Trophoblast cell (in vitro differentiated cells and primary cell): ENCODE measurements at regions not wholly inside any gene's neighbourhood (a gene's known extent, or its start where the extent isn't known, plus 50 kb on each side); places are given as distances from the start of the nearest gene placed in this dataset.

ENCODE experiments used
- DNase-seq, 2 donors: peaks; one replicate each; pipeline ENCODE4 v3.0.0-alpha.2; 2016
- H2AFZ ChIP-seq: 2 replicates; pipeline ENCODE4 v1.6.1; 2013; ENCODE audit warnings: low read length, moderate library complexity, mild to moderate bottlenecking; ENCODE audit not compliant: insufficient read depth, poor library complexity
- H2AK5ac ChIP-seq: 2 replicates; pipeline ENCODE4 v1.6.1; 2013; ENCODE audit warnings: mild to moderate bottlenecking, low read length
- H2BK120ac ChIP-seq: 2 replicates; pipeline ENCODE4 v1.6.1; 2013; ENCODE audit warnings: low read length, mild to moderate bottlenecking, moderate library complexity; ENCODE audit not compliant: insufficient read depth, poor library complexity
- H2BK12ac ChIP-seq: 2 replicates; pipeline ENCODE4 v1.6.1; 2013; ENCODE audit warnings: mild to moderate bottlenecking, low read length, moderate library complexity
- H2BK5ac ChIP-seq: 2 replicates; pipeline ENCODE4 v1.6.1; 2013; ENCODE audit warnings: low read length, low read depth, moderate library complexity, mild to moderate bottlenecking; ENCODE audit not compliant: poor library complexity
- H3K14ac ChIP-seq: 2 replicates; pipeline ENCODE4 v1.6.1; 2013; ENCODE audit warnings: mild to moderate bottlenecking, low read length
- H3K18ac ChIP-seq: 2 replicates; pipeline ENCODE4 v1.6.1; 2013; ENCODE audit warnings: mild to moderate bottlenecking, low read length
- H3K23ac ChIP-seq: 2 replicates; pipeline ENCODE4 v1.6.1; 2013; ENCODE audit warnings: low read length
- H3K27ac ChIP-seq: 2 replicates; pipeline ENCODE4 v1.5.1; 2013; ENCODE audit warnings: low read depth, mild to moderate bottlenecking, inconsistent platforms, low read length, moderate library complexity
- H3K27me3 ChIP-seq: 2 replicates; pipeline ENCODE4 v1.6.1; 2013; ENCODE audit warnings: inconsistent platforms, mild to moderate bottlenecking, low read length, moderate library complexity; ENCODE audit not compliant: insufficient read depth
- H3K36me3 ChIP-seq, 2 experiments: 1 replicate in 1 of 2; 2 replicates in 1 of 2; pipeline ENCODE4 v1.6.1; 2013; ENCODE audit warnings: low read length in 2 of 2, mild to moderate bottlenecking in 2 of 2, moderate library complexity in 1 of 2; ENCODE audit not compliant: insufficient read depth in 2 of 2, control insufficient read depth in 1 of 2
- H3K4ac ChIP-seq: 2 replicates; pipeline ENCODE4 v1.6.1; 2013; ENCODE audit warnings: low read depth, mild to moderate bottlenecking, low read length, moderate library complexity
- H3K4me1 ChIP-seq, 2 experiments: 1 replicate in 1 of 2; 2 replicates in 1 of 2; pipeline ENCODE4 v1.6.1; 2013; ENCODE audit warnings: low read length in 2 of 2, mild to moderate bottlenecking in 2 of 2, moderate library complexity in 1 of 2; ENCODE audit not compliant: insufficient read depth in 2 of 2, control insufficient read depth in 1 of 2
- H3K4me2 ChIP-seq: 2 replicates; pipeline ENCODE4 v1.6.1; 2013; ENCODE audit warnings: inconsistent platforms, mild to moderate bottlenecking, low read length, moderate library complexity
- H3K4me3 ChIP-seq: 2 replicates; pipeline ENCODE4 v1.5.1; 2013; ENCODE audit warnings: mild to moderate bottlenecking, low read depth, low read length, inconsistent platforms
- H3K79me1 ChIP-seq: one replicate; pipeline ENCODE4 v1.6.1; 2013; ENCODE audit warnings: low read length
- H3K79me2 ChIP-seq: 2 replicates; pipeline ENCODE4 v1.6.1; 2013; ENCODE audit warnings: low read length, mild to moderate bottlenecking; ENCODE audit not compliant: control insufficient read depth, insufficient read depth, poor library complexity
- H3K9ac ChIP-seq: 2 replicates; pipeline ENCODE4 v1.6.1; 2013; ENCODE audit warnings: mild to moderate bottlenecking, low read length
- H3K9me3 ChIP-seq: 2 replicates; pipeline ENCODE4 v1.6.1; 2013; ENCODE audit warnings: low read depth, mild to moderate bottlenecking, control low read depth, inconsistent platforms, low read length; ENCODE audit not compliant: insufficient read depth
- H4K12ac ChIP-seq: 2 replicates; pipeline ENCODE4 v1.6.1; 2013; ENCODE audit warnings: low read depth, mild to moderate bottlenecking, low read length, moderate library complexity
- H4K8ac ChIP-seq: 2 replicates; pipeline ENCODE4 v1.6.1; 2013; ENCODE audit warnings: low read depth, mild to moderate bottlenecking, low read length, moderate library complexity
- H4K91ac ChIP-seq: one replicate; pipeline ENCODE4 v1.6.1; 2013; ENCODE audit warnings: low read depth, mild to moderate bottlenecking, low read length, moderate library complexity
- whole genome bisulfite sequencing: extraction: QIAGEN DNeasy Blood & Tissue Kit; methylation state at CpG from one replicate; pipeline ENCODE4 v1.1.7; 2013; ENCODE audit warnings: missing lambda C conversion rate; ENCODE audit not compliant: insufficient read length, insufficient coverage; ENCODE audit errors: extremely low coverage; 5-methylcytosine and 5-hydroxymethylcytosine counted together

- Histone ChIP-seq H2AK5ac (no peak overlapping the region), H3K4me2 (no peak overlapping the region), H4K12ac (no peak overlapping the region), H2BK12ac (no peak overlapping the region), H3K79me1 (no peaks in the 10 kb centered on the region), H2AFZ (no peak overlapping the region), H2BK5ac (no peak overlapping the region), H2BK120ac (no peak overlapping the region), H3K4me3 (peak overlapping the region; percentile 35), H3K4ac (no peak overlapping the region), H4K8ac (no peak overlapping the region), H3K9ac (no peak overlapping the region), H3K36me3 (no peaks in the 10 kb centered on the region), H3K27ac (no peak overlapping the region), H4K91ac (no peak overlapping the region), H3K4me1 (no peaks in the 10 kb centered on the region), H3K79me2 (no peaks in the 10 kb centered on the region), H3K23ac (no peak overlapping the region), H3K27me3 (no peaks in the 10 kb centered on the region), H3K18ac (no peak overlapping the region), H3K9me3 (peaks cover 6% of the 10 kb centered on the region), H3K14ac (no peak overlapping the region)
- WGBS: no CpG with 5 or more reads among the region's 5 CpGs
- DNase-seq: no peak
These were observed 289.1 kb upstream of the PHF14 start for GRCh38 chr7:10684606-10685005.

GRCh38 chr7:10685040-10685439, 288.6 kb upstream of the PHF14 start:
- Histone ChIP-seq H3K79me1 (no peaks in the 10 kb centered on the region), H3K4me3 (peak overlapping the region; percentile 35), H2BK12ac (no peak overlapping the region), H4K12ac (no peak overlapping the region), H4K91ac (no peak overlapping the region), H2BK120ac (no peak overlapping the region), H3K4me2 (no peak overlapping the region), H2AK5ac (no peak overlapping the region), H2AFZ (no peak overlapping the region), H3K23ac (no peak overlapping the region), H3K36me3 (no peaks in the 10 kb centered on the region), H3K4ac (no peak overlapping the region), H3K9ac (no peak overlapping the region), H3K18ac (no peak overlapping the region), H2BK5ac (no peak overlapping the region), H3K79me2 (no peaks in the 10 kb centered on the region), H3K27me3 (no peaks in the 10 kb centered on the region), H3K9me3 (peaks cover 6% of the 10 kb centered on the region), H3K14ac (no peak overlapping the region), H3K27ac (no peak overlapping the region), H3K4me1 (no peaks in the 10 kb centered on the region), H4K8ac (no peak overlapping the region)
- no peak for DNase-seq

GRCh38 chr7:10688544-10688943, 285.1 kb upstream of the PHF14 start:
- no peak overlapping the region for H3K23ac ChIP-seq
- no peak for DNase-seq
- no peak overlapping the region for H3K27ac ChIP-seq
- no peaks in the 10 kb centered on the region for H3K79me2 ChIP-seq
- no peak overlapping the region for H3K4me2 ChIP-seq
- no peak overlapping the region for H2AK5ac ChIP-seq
- H2BK12ac ChIP-seq: no peak overlapping the region
- no peak overlapping the region for H3K4me3 ChIP-seq
- peaks cover 6% of the 10 kb centered on the region for H3K9me3 ChIP-seq
- H3K4me1 ChIP-seq: no peaks in the 10 kb centered on the region
- H3K27me3 ChIP-seq: no peaks in the 10 kb centered on the region
- H3K9ac ChIP-seq: no peak overlapping the region
- H3K14ac ChIP-seq: no peak overlapping the region
- H3K79me1 ChIP-seq: no peaks in the 10 kb centered on the region
- H2AFZ ChIP-seq: no peak overlapping the region
- H4K91ac ChIP-seq: no peak overlapping the region
- no peak overlapping the region for H3K4ac ChIP-seq
- H4K8ac ChIP-seq: no peak overlapping the region
- no peak overlapping the region for H2BK120ac ChIP-seq
- no peaks in the 10 kb centered on the region for H3K36me3 ChIP-seq
- no peak overlapping the region for H4K12ac ChIP-seq
- H3K18ac ChIP-seq: no peak overlapping the region
- no peak overlapping the region for H2BK5ac ChIP-seq

- H3K4me1 ChIP-seq: no peaks in the 10 kb centered on the region
- no peak overlapping the region for H2BK5ac ChIP-seq
- H3K9ac ChIP-seq: no peak overlapping the region
- no peak overlapping the region for H3K4me3 ChIP-seq
- H3K79me1 ChIP-seq: no peaks in the 10 kb centered on the region
- no peak overlapping the region for H3K23ac ChIP-seq
- H3K79me2 ChIP-seq: no peaks in the 10 kb centered on the region
- H2BK120ac ChIP-seq: no peak overlapping the region
- no peaks in the 10 kb centered on the region for H3K36me3 ChIP-seq
- H3K9me3 ChIP-seq: no peaks in the 10 kb centered on the region
- no peak overlapping the region for H2BK12ac ChIP-seq
- no peak overlapping the region for H4K91ac ChIP-seq
- H3K14ac ChIP-seq: no peak overlapping the region
- H3K4ac ChIP-seq: no peak overlapping the region
- no peak overlapping the region for H3K27ac ChIP-seq
- no peak for DNase-seq
- H3K4me2 ChIP-seq: no peak overlapping the region
- no peak overlapping the region for H2AK5ac ChIP-seq
- H4K8ac ChIP-seq: no peak overlapping the region
- no peak overlapping the region for H4K12ac ChIP-seq
- H3K18ac ChIP-seq: no peak overlapping the region
- WGBS: no CpG with 5 or more reads among the region's 5 CpGs
- H2AFZ ChIP-seq: no peak overlapping the region
- H3K27me3 ChIP-seq: no peaks in the 10 kb centered on the region
These were observed 277.6 kb upstream of the PHF14 start for GRCh38 chr7:10696064-10696463.

- no peaks in the 10 kb centered on the region for H3K79me1 ChIP-seq
- no peak overlapping the region for H4K8ac ChIP-seq
- H3K4me3 ChIP-seq: no peak overlapping the region
- H2AFZ ChIP-seq: no peak overlapping the region
- H3K4me2 ChIP-seq: no peak overlapping the region
- no peak overlapping the region for H2BK12ac ChIP-seq
- H4K12ac ChIP-seq: no peak overlapping the region
- H2AK5ac ChIP-seq: no peak overlapping the region
- H3K36me3 ChIP-seq: no peaks in the 10 kb centered on the region
- no peaks in the 10 kb centered on the region for H3K79me2 ChIP-seq
- H2BK120ac ChIP-seq: no peak overlapping the region
- peak; percentile 78 to 92 for DNase-seq
- no CpG with 5 or more reads among the region's 3 CpGs for WGBS
- no peak overlapping the region for H2BK5ac ChIP-seq
- no peak overlapping the region for H3K18ac ChIP-seq
- H3K27me3 ChIP-seq: no peaks in the 10 kb centered on the region
- H3K14ac ChIP-seq: no peak overlapping the region
- no peak overlapping the region for H3K23ac ChIP-seq
- H3K27ac ChIP-seq: no peak overlapping the region
- H3K4ac ChIP-seq: no peak overlapping the region
- no peaks in the 10 kb centered on the region for H3K4me1 ChIP-seq
- no peak overlapping the region for H3K9ac ChIP-seq
- no peaks in the 10 kb centered on the region for H3K9me3 ChIP-seq
- no peak overlapping the region for H4K91ac ChIP-seq
These were observed 270.6 kb upstream of the PHF14 start for GRCh38 chr7:10703059-10703458.
